RWPE1 (cell line): ENCODE measurements at regions not wholly inside any gene's neighbourhood (a gene's known extent, or its start where the extent isn't known, plus 50 kb on each side); places are given as distances from the start of the nearest gene placed in this dataset.

ENCODE experiments used
- CTCF ChIA-PET: fragments of 350-600 bp; sonication (Branson Sonifier 250); formaldehyde crosslinking; extraction: SDS; loops from one replicate; lab custom pipeline; 2021; lab: Yijun Ruan, JAX
- POLR2A ChIA-PET: fragments of 400-600 bp; formaldehyde crosslinking; extraction: SDS; loops from one replicate; lab custom pipeline; 2020; ENCODE audit warnings: antibody characterized with exemption; ENCODE audit not compliant: low non-redundant PET; lab: Yijun Ruan, JAX
- DNase-seq: peaks from one replicate; pipeline ENCODE4 v3.0.0; 2012; ENCODE audit warnings: low spot score
- H3K27ac ChIP-seq: fragments of 450-650 bp; 2 replicates; pipeline ENCODE4 v1.5.1; 2017
- TF ChIP-seq, protein P1 (sequence below): fragments of 450-650 bp; conservative IDR thresholded peaks from 2 replicates; pipeline ENCODE4 v1.5.1; 2017; ENCODE audit warnings: low read depth, mild to moderate bottlenecking

DNA sequence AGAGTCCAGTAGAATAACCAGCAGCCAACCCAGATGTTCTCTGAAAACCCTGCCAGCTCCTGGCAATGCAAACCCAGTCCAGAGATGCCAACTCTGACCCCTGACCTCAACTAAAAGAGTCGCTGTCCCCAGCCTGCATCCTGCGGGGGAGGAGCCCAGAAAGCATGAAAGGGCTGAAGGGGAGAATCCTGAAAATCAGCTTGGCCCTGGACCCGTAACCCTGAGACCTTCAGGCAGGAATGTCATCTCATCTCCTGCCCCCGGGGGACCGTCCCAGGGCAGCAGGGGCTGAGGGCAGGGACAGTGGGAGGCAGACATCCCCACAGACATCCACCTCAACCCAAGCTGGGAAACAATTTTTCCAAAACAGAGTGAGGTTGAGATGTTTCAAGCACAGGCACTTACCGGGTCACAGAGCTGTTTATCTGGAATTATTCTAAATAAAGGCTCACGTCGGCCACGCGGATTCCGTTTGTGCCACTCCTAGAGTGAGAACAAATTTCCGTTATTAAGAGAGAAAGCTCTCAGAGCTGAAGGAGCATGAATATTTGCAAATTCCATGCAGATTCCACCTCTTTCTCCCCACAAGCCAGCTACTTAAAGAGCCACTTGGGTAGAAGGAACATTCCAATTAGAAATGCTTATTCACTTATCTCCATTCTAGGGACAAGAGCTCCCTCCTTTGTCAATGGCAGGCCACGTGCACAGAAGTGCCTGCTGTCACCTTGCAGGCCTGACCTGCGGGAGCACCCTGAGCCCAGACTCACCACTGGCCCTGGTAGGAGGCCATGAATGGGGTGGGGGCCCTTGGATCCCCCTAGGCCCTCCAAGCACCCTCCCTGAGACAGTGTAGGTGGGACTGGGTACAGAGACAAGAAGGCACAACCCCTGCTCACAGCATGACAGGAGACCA is 240.1 kb downstream of the NPHP4 start:
- POLR2A ChIA-PET: no interaction called here
- CTCF ChIA-PET: interaction anchor here (0.5 to 1.6 kb wide), 7 partner anchors 72 to 653 kb away, joined by 3 to 8 read pairs (median 3); no protein-coding TSS in a partner anchor
- no peak overlapping the region for H3K27ac ChIP-seq
- DNase-seq: no peak
- TF ChIP-seq, protein P1, sequence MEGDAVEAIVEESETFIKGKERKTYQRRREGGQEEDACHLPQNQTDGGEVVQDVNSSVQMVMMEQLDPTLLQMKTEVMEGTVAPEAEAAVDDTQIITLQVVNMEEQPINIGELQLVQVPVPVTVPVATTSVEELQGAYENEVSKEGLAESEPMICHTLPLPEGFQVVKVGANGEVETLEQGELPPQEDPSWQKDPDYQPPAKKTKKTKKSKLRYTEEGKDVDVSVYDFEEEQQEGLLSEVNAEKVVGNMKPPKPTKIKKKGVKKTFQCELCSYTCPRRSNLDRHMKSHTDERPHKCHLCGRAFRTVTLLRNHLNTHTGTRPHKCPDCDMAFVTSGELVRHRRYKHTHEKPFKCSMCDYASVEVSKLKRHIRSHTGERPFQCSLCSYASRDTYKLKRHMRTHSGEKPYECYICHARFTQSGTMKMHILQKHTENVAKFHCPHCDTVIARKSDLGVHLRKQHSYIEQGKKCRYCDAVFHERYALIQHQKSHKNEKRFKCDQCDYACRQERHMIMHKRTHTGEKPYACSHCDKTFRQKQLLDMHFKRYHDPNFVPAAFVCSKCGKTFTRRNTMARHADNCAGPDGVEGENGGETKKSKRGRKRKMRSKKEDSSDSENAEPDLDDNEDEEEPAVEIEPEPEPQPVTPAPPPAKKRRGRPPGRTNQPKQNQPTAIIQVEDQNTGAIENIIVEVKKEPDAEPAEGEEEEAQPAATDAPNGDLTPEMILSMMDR: peak; percentile 18; the same call in 1 of the 2 replicates

DNA sequence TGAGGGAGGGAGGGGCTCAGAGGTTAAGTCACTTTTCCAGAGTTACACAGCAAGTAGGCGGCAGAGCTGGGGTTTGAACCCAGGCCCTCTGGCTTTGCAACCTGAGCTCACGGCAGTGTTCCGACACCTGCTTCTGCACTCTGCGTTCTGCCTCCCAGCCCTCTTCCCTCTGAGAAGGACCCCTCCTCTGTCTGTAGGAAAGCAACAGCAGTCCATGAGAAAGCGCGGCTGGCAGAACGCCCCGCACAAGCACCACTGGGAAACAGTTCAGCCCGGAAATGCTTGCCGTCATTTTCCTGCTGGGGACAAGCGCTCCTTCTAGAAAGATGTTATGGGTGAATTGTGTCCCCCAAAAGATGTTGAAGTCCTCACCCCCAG is 241.1 kb downstream of the NPHP4 start:
- TF ChIP-seq, protein P1: no peak
- H3K27ac ChIP-seq: no peak overlapping the region

DNA sequence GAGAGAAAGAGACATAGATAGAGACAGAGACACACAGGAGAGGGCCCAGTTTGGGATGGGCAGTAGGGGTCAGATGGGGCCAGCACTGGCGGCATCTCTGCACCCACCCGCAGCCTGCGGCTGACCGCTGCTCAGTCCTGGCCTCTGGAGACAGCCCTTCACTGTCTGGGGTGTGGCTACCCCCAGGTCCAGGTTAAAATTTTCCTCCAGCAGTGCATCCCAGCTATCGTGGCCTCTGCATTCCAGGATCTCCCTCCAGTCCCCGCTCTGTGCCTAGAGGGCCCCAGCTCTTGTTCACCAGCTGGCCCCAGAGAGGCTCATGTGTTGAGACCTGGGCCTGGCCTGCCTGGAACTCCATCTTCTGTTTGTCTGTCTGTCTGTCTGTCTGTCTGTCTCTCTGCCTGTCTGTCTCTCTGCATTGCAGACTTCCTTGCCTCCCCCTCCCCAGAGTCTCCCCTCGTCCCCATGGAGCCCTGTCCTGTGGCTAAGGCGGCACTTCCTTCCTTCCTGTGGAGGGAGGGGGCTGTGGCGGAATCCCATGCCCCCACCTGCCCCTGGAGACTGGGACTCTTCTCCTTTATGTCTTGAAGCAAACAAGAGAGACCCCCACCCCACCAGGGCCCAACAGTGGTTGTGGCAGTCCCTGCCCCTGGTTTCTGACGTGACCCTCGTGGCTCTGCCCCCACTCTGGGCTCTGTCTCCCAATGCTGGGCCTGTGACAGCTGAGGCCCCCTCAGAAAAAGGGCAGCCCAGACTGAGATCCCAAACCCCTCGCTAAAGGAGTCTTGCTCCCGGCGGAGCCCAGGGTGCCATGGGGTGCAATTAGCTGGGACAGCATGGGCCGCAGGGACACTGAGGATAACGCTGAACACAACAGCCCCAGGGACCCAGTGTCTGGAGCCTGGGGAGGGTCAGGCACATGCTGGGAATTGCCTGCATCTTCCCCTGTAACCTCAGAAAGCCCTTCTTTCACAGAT is 241.8 kb downstream of the NPHP4 start:
- H3K27ac ChIP-seq: no peak overlapping the region
- CTCF ChIA-PET: interaction anchor here (0.6 kb wide), 1 partner anchor 469 kb away, joined by 3 read pairs; no protein-coding TSS in a partner anchor
- POLR2A ChIA-PET: no interaction called here
- no peak for DNase-seq
- TF ChIP-seq, protein P1: no peak

More for the DNA sequence above, 241.1 kb downstream of the NPHP4 start:
- no peak for DNase-seq
- ChIA-PET CTCF (interaction anchor here (0.5 kb wide), 1 partner anchor 654 kb away, joined by 3 read pairs; no protein-coding TSS in a partner anchor), POLR2A (no interaction called here)

DNA sequence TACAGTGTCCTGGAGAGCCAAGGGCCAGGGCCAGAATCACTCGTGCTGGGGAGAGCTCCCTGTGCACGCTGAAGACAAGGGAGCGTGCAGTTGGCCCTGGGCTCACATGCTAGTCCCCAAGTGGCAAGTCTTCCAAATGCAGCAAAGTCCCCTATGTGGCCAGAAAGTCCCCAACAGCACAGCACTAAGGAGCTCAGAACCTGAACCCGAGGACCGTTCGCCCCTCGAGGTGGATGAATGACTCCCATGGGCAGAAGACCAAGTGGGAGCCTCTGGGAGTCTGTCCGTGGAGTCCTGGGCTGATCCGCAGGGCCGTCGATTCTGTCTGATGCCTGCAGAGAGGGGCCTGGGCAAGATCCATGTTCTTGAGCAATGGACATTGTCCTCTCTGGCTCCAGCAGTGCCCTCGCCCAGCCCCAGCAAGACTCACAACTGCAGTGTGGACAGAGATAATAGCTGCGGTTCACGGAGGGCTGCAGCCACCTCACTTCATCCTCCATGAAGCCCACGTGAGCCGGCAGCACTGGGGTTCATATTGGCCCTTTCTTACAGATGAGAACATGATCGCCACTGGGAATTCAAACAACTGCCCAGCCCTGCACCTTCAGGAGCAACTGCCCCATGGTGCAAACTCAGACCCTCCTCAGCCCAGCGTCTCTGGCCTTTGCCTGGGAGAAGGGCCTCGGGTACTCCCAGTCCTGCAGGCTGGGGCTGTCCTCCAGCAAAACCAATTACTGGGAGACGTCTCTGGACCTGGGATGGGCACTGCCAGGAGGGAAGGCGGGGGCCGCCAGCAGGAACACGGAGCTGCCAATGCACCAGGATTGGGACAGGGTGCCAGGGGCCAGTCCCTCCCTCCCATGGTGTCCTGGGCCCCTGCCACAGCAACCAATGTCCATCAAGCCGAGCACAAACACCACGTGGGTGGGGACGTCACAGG is 243.7 kb downstream of the NPHP4 start:
- no peak for DNase-seq
- ChIA-PET CTCF (interaction anchor here (0.6 kb wide), 1 partner anchor 496 kb away, joined by 3 read pairs; no protein-coding TSS in a partner anchor), POLR2A (no interaction called here)
- TF ChIP-seq, protein P1: no peak
- H3K27ac ChIP-seq: no peak overlapping the region

DNA sequence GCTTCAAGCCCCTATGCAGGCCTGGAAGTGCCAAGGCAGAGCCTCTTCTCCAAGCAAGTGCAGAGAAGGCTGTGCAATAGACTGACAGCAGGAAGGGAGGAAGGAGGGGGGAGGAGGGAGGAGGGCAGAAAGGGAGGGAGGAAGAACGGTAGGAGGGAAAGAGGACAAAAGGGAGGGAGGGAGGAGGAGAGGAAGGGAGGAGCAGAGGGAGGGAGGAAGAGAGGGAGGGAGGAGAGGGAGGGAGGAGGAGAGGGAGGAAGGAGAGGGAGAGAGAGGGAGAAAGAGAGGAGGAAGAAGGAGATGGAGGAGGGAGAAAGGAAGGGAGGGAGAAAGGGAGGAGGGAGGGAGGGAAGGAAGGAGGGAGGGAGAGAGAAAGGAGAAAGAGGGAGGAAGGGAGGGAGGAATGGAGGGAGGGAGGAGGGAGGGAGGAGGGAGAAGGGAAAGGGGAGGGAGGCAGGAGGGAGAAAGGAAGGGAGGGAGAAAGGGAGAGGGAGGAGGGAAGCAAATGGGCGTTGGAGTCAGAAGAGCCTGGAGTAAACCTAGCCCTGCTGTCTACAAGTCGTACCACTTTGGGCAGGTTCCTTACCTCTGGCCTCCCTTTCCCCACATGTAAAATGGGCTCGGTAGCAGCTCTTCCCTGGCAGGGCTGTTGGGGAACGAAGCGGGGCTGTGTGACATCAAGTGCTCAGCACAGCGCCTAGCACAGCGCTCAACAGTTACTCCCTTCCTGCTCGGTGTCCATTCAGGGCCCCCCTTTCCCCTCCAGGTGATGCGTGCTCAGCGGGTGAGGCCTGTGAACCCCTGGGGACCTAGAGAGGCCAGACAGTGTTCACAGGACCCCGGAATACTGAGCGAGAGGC is 244.6 kb downstream of the NPHP4 start:
- DNase-seq: no peak
- POLR2A ChIA-PET: no interaction called here
- CTCF ChIA-PET: interaction anchor here (2.3 kb wide), 1 partner anchor 238 kb away, joined by 27 read pairs; no protein-coding TSS in a partner anchor

More for the DNA sequence above, 244.6 kb downstream of the NPHP4 start:
- H3K27ac ChIP-seq: no peak overlapping the region
- TF ChIP-seq, protein P1: no peak
